H1 (cell line): ENCODE measurements at regions not wholly inside any gene's neighbourhood (a gene's known extent, or its start where the extent isn't known, plus 50 kb on each side); places are given as distances from the start of the nearest gene placed in this dataset.

Experiments
- CTCF ChIA-PET: fragments of 300-600 bp; sonication (Branson Sonifier 250); formaldehyde crosslinking; loops from one replicate; lab custom pipeline; 2021; ENCODE audit not compliant: partially characterized antibody; lab: Charles Lee
- POLR2A ChIA-PET: fragments of 300-600 bp; sonication (Branson Sonifier 250); formaldehyde crosslinking; loops from one replicate; lab custom pipeline; 2021; ENCODE audit warnings: inconsistent platforms; ENCODE audit not compliant: partially characterized antibody; lab: Charles Lee
- DNase-seq, 2 experiments: peaks; one replicate each; pipeline versions ENCODE4 v3.0.0 to v3.0.0-alpha.2; 2010 to 2022; ENCODE audit warnings: low spot score in 2 of 2, low read depth in 1 of 2, mixed read lengths in 1 of 2
- FAIRE-seq: peaks from 2 replicates; lab custom pipeline; 2011; peaks lifted over from hg19 to GRCh38; lab: Jason Lieb, UNC
- H2AFZ ChIP-seq: 2 replicates; pipeline ENCODE4 v1.8.1; 2012; ENCODE audit warnings: low read length, inconsistent platforms
- H2AK5ac ChIP-seq: 2 replicates; pipeline ENCODE4 v1.6.1; 2013; ENCODE audit warnings: low read depth, low read length
- H2BK120ac ChIP-seq: replicated peaks from 2 replicates; pipeline ENCODE3; 2013; ENCODE audit warnings: low read depth, low read length, inconsistent platforms
- H2BK12ac ChIP-seq: 2 replicates; pipeline ENCODE4 v1.6.1; 2013; ENCODE audit warnings: low read depth, low read length
- H2BK15ac ChIP-seq: 2 replicates; pipeline ENCODE4 v1.6.1; 2013; ENCODE audit warnings: low read length
- H2BK20ac ChIP-seq: 2 replicates; pipeline ENCODE4 v1.6.1; 2013; ENCODE audit warnings: low read length
- H2BK5ac ChIP-seq: 2 replicates; pipeline ENCODE4 v1.6.1; 2013; ENCODE audit warnings: low read depth, low read length
- H3K14ac ChIP-seq: 2 replicates; pipeline ENCODE4 v1.6.1; 2013; ENCODE audit warnings: inconsistent platforms; ENCODE audit not compliant: insufficient read length
- H3K18ac ChIP-seq: 2 replicates; pipeline ENCODE4 v1.6.1; 2013; ENCODE audit warnings: low read length; ENCODE audit errors: extremely low read depth
- H3K23ac ChIP-seq: 2 replicates; pipeline ENCODE4 v1.6.1; 2013; ENCODE audit warnings: inconsistent platforms; ENCODE audit not compliant: insufficient read length
- H3K23me2 ChIP-seq: 2 replicates; pipeline ENCODE4 v1.6.1; 2013; ENCODE audit warnings: low read depth, low read length
- H3K27ac ChIP-seq: 2 replicates; pipeline ENCODE4 v1.6.1; 2011; ENCODE audit warnings: low read depth, low read length, inconsistent platforms
- H3K27me3 ChIP-seq, 4 experiments: replicated peaks in 1 of 4; 1 replicate in 1 of 4; 2 replicates in 3 of 4; pipeline versions ENCODE4 v1.6.1 to v1.8.1; 2011 to 2013; ENCODE audit warnings: low read length in 3 of 4, mild to moderate bottlenecking in 3 of 4, inconsistent platforms in 2 of 4, mixed read lengths in 2 of 4, moderate library complexity in 1 of 4; ENCODE audit not compliant: control insufficient read depth in 3 of 4, insufficient read depth in 3 of 4; ENCODE audit errors: extremely low read depth in 1 of 4
- H3K36me3 ChIP-seq, 4 experiments: 2 replicates each; pipeline versions ENCODE4 v1.6.1 to v1.8.1; 2011 to 2013; ENCODE audit warnings: mild to moderate bottlenecking in 4 of 4, low read length in 3 of 4, moderate library complexity in 2 of 4, control low read depth in 1 of 4, inconsistent platforms in 1 of 4; ENCODE audit not compliant: insufficient read depth in 4 of 4, control insufficient read depth in 2 of 4
- H3K4ac ChIP-seq: replicated peaks from 2 replicates; pipeline ENCODE3; 2013; ENCODE audit warnings: low read length, low read depth, mixed read lengths, inconsistent platforms; ENCODE audit not compliant: insufficient read length
- H3K4me1 ChIP-seq, 4 experiments: replicated peaks in 1 of 4; 1 replicate in 1 of 4; 2 replicates in 3 of 4; pipeline versions ENCODE4 v1.6.1 to v1.8.1; 2011 to 2013; ENCODE audit warnings: low read length in 3 of 4, inconsistent platforms in 2 of 4, mixed read lengths in 1 of 4; ENCODE audit not compliant: insufficient read depth in 4 of 4, control insufficient read depth in 3 of 4
- H3K4me2 ChIP-seq, 2 experiments: 2 replicates each; pipeline versions ENCODE4 v1.6.1 to v1.8.1; 2011 to 2013; ENCODE audit warnings: low read depth in 2 of 2, low read length in 2 of 2, control low read depth in 1 of 2, inconsistent platforms in 1 of 2, mild to moderate bottlenecking in 1 of 2; ENCODE audit not compliant: insufficient read depth in 1 of 2
- H3K4me3 ChIP-seq, 4 experiments: fragments of 200-600, 300-600 bp in 1 of 4; sonication (generic), shearing (Covaris generic), sonication (Bioruptor Twin) in 1 of 4; 2 replicates each; pipeline versions ENCODE4 v1.5.1 to v1.8.1; 2011 to 2016; ENCODE audit warnings: low read length in 4 of 4, low read depth in 3 of 4, control low read depth in 2 of 4, inconsistent platforms in 2 of 4, mild to moderate bottlenecking in 2 of 4, mixed read lengths in 1 of 4, moderate library complexity in 1 of 4; ENCODE audit not compliant: insufficient read depth in 2 of 4; ENCODE audit errors: extremely low read depth in 1 of 4
- H3K56ac ChIP-seq: replicated peaks from 2 replicates; pipeline ENCODE3; 2013; ENCODE audit warnings: low read depth, mild to moderate bottlenecking, mixed read lengths, low read length, inconsistent platforms; ENCODE audit not compliant: insufficient read length
- H3K79me1 ChIP-seq: 2 replicates; pipeline ENCODE4 v1.6.1; 2013; ENCODE audit warnings: low read depth, low read length, control low read depth
- H3K79me2 ChIP-seq, 2 experiments: 2 replicates each; pipeline versions ENCODE4 v1.6.1 to v1.8.1; 2012 to 2013; ENCODE audit warnings: low read length in 2 of 2, mild to moderate bottlenecking in 2 of 2, inconsistent platforms in 1 of 2; ENCODE audit not compliant: insufficient read depth in 2 of 2, control insufficient read depth in 1 of 2
- H3K9ac ChIP-seq, 4 experiments: replicated peaks in 1 of 4; 1 replicate in 1 of 4; 2 replicates in 3 of 4; pipeline versions ENCODE4 v1.6.1 to v1.8.1; 2011 to 2013; ENCODE audit warnings: low read depth in 3 of 4, low read length in 3 of 4, control low read depth in 2 of 4, mild to moderate bottlenecking in 2 of 4, moderate library complexity in 2 of 4, inconsistent platforms in 1 of 4; ENCODE audit errors: extremely low read depth in 1 of 4
- H3K9me3 ChIP-seq, 2 experiments: 2 replicates each; pipeline versions ENCODE4 v1.6.1 to v1.8.1; 2012 to 2013; ENCODE audit warnings: mild to moderate bottlenecking in 2 of 2, moderate library complexity in 2 of 2, control low read depth in 1 of 2, inconsistent platforms in 1 of 2, low read depth in 1 of 2, low read length in 1 of 2, mixed read lengths in 1 of 2; ENCODE audit not compliant: insufficient read depth in 2 of 2
- H4K20me1 ChIP-seq, 2 experiments: replicated peaks in 1 of 2; 2 replicates each; pipeline versions ENCODE3 to v1.8.1; 2011 to 2013; ENCODE audit warnings: inconsistent platforms in 2 of 2, low read length in 2 of 2, mild to moderate bottlenecking in 1 of 2; ENCODE audit not compliant: insufficient read depth in 2 of 2, control insufficient read depth in 1 of 2
- H4K5ac ChIP-seq: 2 replicates; pipeline ENCODE4 v1.6.1; 2013; ENCODE audit warnings: low read length, low read depth, mixed read lengths, inconsistent platforms; ENCODE audit not compliant: insufficient read length
- H4K8ac ChIP-seq: 2 replicates; pipeline ENCODE4 v1.8.0; 2013; ENCODE audit warnings: mild to moderate bottlenecking, moderate library complexity, low read length, inconsistent platforms; ENCODE audit not compliant: insufficient read depth; ENCODE audit errors: extremely low read depth
- H4K91ac ChIP-seq: replicated peaks from 2 replicates; pipeline ENCODE3; 2013; ENCODE audit warnings: low read length, mixed read lengths, inconsistent platforms; ENCODE audit not compliant: insufficient read length
- BRCA1 ChIP-seq: IDR thresholded peaks from 2 replicates; pipeline ENCODE4 v1.6.1; 2012; ENCODE audit warnings: low read depth, low read length, improper control_type of control experiment
- CEBPB ChIP-seq: IDR thresholded peaks from 2 replicates; pipeline ENCODE4 v1.6.1; 2012; ENCODE audit warnings: low read depth, low read length
- CHD2 ChIP-seq: IDR thresholded peaks from 2 replicates; pipeline ENCODE4 v1.6.1; 2012; ENCODE audit warnings: low read length, improper control_type of control experiment
- EZH2 ChIP-seq: fragments of 200-600 bp; sonication (generic); IDR thresholded peaks from 2 replicates; pipeline ENCODE4 v1.7.1; 2012; ENCODE audit warnings: low read depth, mild to moderate bottlenecking, moderate library complexity, low read length, inconsistent platforms; ENCODE audit not compliant: severe bottlenecking
- MAFK ChIP-seq: IDR thresholded peaks from 2 replicates; pipeline ENCODE4 v1.6.1; 2012; ENCODE audit warnings: low read depth, mild to moderate bottlenecking, improper control_type of control experiment, low read length
- POLR2AphosphoS5 ChIP-seq: IDR thresholded peaks from 2 replicates; pipeline ENCODE4 v1.6.1; 2011; ENCODE audit warnings: low read depth, low read length
- RAD21 ChIP-seq, 2 experiments: IDR thresholded peaks in 1 of 2; conservative IDR thresholded peaks in 1 of 2; 2 replicates each; pipeline ENCODE4 v1.6.1; 2011; ENCODE audit warnings: low read depth in 2 of 2, low read length in 2 of 2, improper control_type of control experiment in 1 of 2, inconsistent platforms in 1 of 2, mild to moderate bottlenecking in 1 of 2, moderate library complexity in 1 of 2
- TAF1 ChIP-seq: IDR thresholded peaks from 2 replicates; pipeline ENCODE4 v1.6.1; 2011; ENCODE audit warnings: mild to moderate bottlenecking, low read depth, low read length
- TAF7 ChIP-seq: optimal IDR thresholded peaks from 2 replicates; pipeline ENCODE3; 2011; ENCODE audit warnings: low read depth, mild to moderate bottlenecking, inconsistent platforms, low read length, moderate library complexity, borderline replicate concordance
- YY1 ChIP-seq: IDR thresholded peaks from 2 replicates; pipeline ENCODE4 v1.6.1; 2011; ENCODE audit warnings: low read depth, mild to moderate bottlenecking, low read length
- whole genome bisulfite sequencing, 2 experiments: shearing (Covaris generic) in 1 of 2; methylation state at CpG; one replicate each; pipeline versions ENCODE4 v1.1.6 to v1.1.7; 2013 to 2015; ENCODE audit warnings: low lambda C conversion rate in 2 of 2, mixed read lengths in 2 of 2, inconsistent platforms in 1 of 2, low coverage in 1 of 2, missing lambda C conversion rate in 1 of 2; ENCODE audit not compliant: insufficient replicate concordance in 2 of 2, insufficient coverage in 1 of 2, insufficient read length in 1 of 2; ENCODE audit errors: extremely low coverage in 1 of 2, missing lambda C conversion rate in 1 of 2; 5-methylcytosine and 5-hydroxymethylcytosine counted together

DNA sequence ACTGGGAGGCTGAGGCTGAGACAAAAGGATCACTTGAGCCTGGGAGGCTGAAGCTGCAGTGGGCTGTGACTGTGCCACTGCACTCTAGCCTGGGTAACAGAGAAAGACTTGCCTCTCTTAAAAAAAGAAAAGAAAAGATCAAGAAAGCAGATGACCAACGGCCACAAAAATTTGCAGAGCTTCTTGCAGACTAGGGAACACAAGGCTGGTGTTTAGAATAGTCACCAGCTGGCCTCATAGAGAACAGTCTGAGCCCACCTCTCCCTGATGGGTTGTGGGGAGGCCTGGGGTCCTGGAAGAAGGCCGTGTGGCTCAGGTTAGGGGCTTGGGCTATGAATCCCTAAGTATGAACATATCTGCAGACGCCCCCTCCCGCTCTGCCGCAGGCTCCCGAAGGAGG is 73.7 kb upstream of the MED9 start:
- H3K9ac ChIP-seq = no peak overlapping the region
- H2BK5ac ChIP-seq = no peak overlapping the region
- no peaks in the 10 kb centered on the region for H3K79me1 ChIP-seq
- H4K20me1 ChIP-seq = no peaks in the 10 kb centered on the region
- FAIRE-seq = no peak
- no peak overlapping the region for H3K4me3 ChIP-seq
- no peaks in the 10 kb centered on the region; a peak in 1 of 7 replicates for H3K27me3 ChIP-seq
- no peak overlapping the region for H3K14ac ChIP-seq
- no peak overlapping the region for H3K4ac ChIP-seq
- POLR2A ChIA-PET = no interaction called here
- H3K4me2 ChIP-seq = no peak overlapping the region
- no peaks in the 10 kb centered on the region for H3K9me3 ChIP-seq
- H3K23me2 ChIP-seq = no peaks in the 10 kb centered on the region
- no peak overlapping the region for H3K27ac ChIP-seq
- no peaks in the 10 kb centered on the region for H3K79me2 ChIP-seq
- H2BK12ac ChIP-seq = no peak overlapping the region
- H2AK5ac ChIP-seq = no peak overlapping the region
- no peak for DNase-seq
- H2AFZ ChIP-seq = no peak overlapping the region
- H2BK120ac ChIP-seq = no peak overlapping the region
- H3K4me1 ChIP-seq = peaks cover 0 to 5% (median 2%) of the 10 kb centered on the region in 4 experiments; a peak in 2 of 7 replicates
- H4K8ac ChIP-seq = no peak overlapping the region
- no peaks in the 10 kb centered on the region for H3K36me3 ChIP-seq
- H4K5ac ChIP-seq = no peak overlapping the region
- H3K56ac ChIP-seq = no peak overlapping the region
- 93% methylated on average over 6 of the region's 6 CpGs; no CpG with 5 or more reads in 1 of the 2 experiments for WGBS, 2 experiments
- no peak overlapping the region for H2BK15ac ChIP-seq
- H4K91ac ChIP-seq = no peak overlapping the region
- no peak overlapping the region for H3K23ac ChIP-seq
- no peak overlapping the region for H3K18ac ChIP-seq
- H2BK20ac ChIP-seq = no peak overlapping the region
- CTCF ChIA-PET = interaction anchor here (0.6 to 2.4 kb wide), 9 partner anchors 9 to 165 kb away, joined by 3 to 10 read pairs (median 3); no protein-coding TSS in a partner anchor
- no peak for TF ChIP-seq CHD2
- no peak for TF ChIP-seq POLR2AphosphoS5
- TF ChIP-seq TAF1 = no peak
- no peak for TF ChIP-seq BRCA1
- no peak for TF ChIP-seq MAFK
- TF ChIP-seq TAF7 = no peak
- TF ChIP-seq EZH2 = no peak
- TF ChIP-seq YY1 = no peak
- no peak for TF ChIP-seq CEBPB
- TF ChIP-seq RAD21 (IDR thresholded peaks at IDR 0.05 in 1 of 2, conservative IDR thresholded peaks at IDR 0.05 in 1 of 2; ENCODE audit: low read depth in 2 of 2, low read length in 2 of 2) = no peak
